CD4-positive, alpha-beta T cell treated with Interferon alpha-2 for 1 hour (primary cell): ENCODE measurements at regions not wholly inside any gene's neighbourhood (a gene's known extent, or its start where the extent isn't known, plus 50 kb on each side); places are given as distances from the start of the nearest gene placed in this dataset.
"Not testable (repeated sequence)": the region's sequence is repeated elsewhere in the genome, so short reads cannot be mapped to it uniquely, and the experiment has no call there.

ENCODE experiments used
- DNase-seq, 2 donors: peaks; one replicate each; pipeline ENCODE4 v3.0.0-alpha.2; 2020 to 2022

DNA sequence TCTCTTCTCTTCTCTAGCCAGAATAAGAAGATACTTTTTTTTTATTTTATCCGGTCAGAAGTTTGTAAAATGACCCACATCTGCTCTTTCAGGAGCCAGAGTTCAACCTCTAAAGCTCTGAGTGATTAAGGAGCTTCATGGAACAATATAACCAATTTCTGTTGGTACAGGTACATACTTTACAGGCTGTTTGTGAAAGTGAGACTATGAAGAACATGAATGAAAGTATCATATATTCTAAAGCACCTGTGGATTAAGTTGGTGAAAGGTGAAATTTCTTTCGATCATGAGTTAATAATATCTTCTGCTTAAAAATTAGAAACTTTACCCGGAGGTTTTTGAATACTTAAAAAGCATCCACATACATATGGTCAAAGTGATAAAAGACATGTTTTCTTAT, 65.2 kb downstream of the DMRT2 start:
- DNase-seq: no peak

DNA sequence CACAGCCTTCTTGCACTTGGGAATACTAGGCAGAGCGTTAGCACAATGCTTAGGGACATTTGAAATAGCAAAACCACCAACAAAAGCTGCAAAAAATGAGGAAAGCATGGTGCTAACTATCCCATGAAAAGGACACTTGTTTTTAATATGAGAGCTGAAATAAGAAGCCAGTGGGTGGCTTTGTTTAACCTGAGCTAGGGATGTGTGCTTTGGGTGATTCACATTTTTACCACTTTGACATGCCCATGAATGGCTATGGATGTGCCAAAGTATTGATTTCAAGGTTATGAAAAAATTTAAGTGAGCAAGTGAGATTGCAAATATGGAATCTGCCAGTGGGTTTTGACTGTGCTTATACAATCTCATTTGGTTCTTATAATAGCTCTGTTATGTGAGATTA, 67.3 kb downstream of the DMRT2 start:
- DNase-seq: no peak

DNA sequence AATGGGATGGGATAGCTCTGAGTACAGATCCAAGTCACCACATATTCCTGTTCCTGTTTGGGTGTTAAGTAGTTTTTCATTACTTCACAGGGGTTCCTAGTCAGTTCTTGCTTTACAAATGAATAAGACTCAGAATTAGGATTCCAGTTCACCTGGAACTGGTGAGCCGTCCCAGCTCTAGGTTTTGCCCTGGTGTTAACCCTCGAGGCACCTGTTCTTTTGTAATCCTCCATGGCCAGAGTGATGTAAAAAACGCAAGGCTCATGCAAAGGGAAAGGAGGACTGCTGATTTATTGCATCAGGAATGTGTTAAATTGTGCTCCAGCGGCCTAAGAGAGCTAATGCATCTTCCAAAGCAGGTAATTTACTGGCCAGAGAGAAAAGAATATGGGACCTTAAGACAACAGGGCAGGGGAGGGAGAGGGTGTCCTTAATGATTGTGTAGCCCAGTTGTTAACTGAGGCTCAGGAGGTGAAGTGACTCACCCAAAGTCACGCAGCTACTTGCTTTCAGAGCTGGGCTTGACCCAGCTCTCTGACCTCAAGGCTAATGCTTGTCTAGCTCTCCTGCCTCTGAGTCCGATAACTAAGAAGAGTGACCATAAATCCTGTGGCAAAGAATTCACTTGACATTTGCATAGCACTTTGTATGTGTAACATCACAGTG, 70.5 kb downstream of the DMRT2 start:
- DNase-seq: no peak

DNA sequence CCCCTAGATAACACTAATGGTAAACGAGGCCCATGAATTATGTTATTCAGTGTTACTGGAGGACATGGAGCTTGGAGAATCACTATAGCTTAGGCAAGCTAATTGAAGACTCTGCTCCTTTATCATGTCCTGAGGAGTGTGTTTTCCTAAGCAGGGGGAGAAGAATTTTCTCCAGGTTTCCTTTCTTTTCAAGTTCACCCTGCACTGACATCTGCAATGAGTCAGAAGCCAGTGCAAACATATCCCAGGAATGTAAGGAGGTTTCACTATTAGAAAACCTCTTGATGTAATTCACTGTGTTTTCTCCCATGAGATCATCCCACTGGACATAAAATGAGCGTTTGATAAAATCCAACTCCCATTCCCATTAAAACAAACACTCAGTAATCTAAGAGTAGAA, 75.6 kb downstream of the DMRT2 start:
- no peak for DNase-seq

DNA sequence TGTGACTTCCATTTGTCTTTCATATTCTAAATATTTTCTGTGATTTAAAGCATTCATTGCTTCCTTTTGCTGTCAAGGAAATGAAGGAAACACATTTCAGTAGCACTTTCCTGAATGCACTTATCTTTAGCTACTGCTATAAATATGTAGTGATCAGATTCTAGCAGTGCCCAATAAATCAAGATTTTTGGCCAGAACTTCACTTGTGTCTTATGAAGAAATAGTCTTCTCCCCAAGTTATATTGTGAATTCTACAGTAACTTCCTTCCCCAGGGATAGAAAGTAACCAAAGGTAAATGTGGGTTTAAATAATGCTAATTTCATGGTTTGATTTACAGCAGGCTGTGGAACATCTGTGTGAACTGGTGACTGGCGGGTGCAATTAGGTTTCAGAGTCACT, 77.9 kb downstream of the DMRT2 start:
- DNase-seq: no peak

DNA sequence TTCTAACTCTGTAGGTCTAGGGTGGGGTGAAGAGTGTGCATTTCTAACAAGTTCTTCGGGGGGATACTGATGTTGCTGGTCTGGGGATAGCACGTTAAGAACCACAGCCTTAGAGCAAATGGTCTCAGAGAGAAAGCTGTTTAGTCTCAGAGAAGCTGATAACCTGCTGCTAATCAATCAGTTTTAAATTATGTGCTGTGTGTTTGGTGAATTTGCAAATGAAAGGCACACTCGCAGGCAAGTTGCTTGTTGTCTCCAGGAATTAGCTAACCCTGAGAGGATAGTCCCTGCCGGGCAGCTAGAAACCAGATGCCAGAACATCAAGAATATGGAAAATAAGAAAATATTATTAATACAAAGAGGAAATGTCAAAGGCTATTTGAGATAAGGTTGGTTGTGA, 79.2 kb downstream of the DMRT2 start:
- DNase-seq: no peak

DNA sequence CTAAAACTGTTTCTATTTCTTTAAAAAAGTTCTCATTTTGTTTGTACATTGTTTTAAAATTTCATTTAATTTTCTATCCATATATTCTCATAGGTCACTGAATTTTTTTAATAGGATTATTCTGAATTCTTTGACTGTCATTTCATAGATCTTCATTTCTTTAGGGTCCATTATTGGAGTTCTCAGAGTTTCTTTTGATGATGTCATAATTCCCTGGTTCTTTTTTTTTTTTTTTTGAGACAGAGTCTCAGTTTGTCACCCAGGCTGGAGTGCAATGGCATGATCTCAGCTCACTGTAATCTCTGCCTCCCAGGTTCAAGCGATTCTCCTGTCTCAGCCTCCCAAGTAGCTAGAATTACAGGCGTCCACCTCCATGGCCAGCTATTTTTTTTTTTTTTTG, 89.9 kb downstream of the DMRT2 start:
- DNase-seq: no peak

DNA sequence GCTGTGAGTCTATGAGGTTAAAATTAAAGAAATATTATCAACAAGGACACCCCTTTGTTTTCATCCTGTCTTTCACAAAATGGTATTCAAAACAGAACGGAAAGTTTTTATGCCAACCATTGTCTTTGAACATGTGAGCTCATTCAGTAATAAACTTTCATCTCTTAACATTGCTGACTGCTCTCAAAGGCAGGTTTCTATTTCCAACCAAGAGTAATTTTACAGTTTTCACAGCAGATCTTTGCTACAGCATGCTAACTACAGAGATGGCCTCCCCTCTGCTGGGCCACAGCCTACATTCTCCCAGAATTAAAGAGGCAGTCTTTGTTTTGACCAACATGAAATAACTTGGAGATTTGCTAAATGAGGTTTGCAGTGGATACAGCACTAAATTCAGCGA, 101.5 kb downstream of the DMRT2 start:
- DNase-seq: no peak

DNA sequence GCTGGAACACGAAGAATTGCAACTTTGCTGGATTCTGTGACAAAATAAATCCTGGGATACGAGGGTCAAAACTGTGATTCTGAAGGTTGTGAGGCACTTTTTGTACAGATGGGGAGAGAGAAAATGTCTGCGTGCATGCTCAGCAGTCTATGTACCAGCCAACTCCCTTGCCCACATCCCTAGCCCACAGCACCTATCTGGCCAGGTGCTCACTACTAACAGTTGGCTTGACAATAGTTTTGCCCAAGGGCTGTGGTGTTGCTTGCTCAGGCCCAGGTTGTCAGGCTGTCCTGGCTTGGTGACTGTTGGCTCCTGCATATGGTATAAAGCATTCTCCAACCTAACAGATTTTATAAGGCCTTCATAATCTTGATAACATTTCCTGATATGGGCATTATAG, 102.0 kb downstream of the DMRT2 start:
- no peak for DNase-seq

DNA sequence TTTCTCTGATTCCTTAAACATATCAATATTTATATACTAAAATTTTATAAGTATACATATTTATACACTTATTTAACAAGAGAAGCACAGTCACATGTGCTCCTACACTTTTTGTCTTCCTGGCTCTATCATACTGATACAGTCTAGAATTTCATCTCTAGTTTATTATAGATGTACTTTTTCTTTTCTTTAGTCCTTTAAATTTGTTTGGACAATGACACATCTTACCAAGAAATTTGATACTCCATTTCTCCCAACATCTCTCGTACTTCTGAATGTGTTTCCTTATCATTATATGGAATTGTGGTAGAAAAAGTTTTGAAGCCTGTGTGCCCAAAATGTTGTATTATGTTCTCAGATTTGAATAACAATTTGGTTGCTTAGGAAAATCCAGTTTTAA, 104.6 kb downstream of the DMRT2 start:
- no peak for DNase-seq

DNA sequence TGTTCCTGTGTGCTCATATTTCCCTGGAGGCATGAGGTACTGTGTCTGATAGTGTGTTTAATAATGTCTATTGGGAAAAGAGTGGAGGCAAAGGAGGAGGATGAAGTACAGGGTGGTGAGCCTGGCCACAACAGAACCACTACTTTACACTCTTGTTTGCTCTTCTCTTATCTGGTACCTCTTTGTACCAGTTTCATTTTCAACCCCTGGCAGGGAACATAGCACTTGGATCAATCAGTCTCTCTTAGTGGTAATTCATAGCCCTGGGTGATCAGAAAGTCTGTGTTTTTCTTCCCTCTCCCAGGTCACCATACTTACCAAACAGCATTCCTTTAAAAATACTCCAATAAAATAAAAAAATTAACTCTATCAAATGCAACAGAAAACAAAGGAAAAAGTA, 105.4 kb downstream of the DMRT2 start:
- no peak for DNase-seq

DNA sequence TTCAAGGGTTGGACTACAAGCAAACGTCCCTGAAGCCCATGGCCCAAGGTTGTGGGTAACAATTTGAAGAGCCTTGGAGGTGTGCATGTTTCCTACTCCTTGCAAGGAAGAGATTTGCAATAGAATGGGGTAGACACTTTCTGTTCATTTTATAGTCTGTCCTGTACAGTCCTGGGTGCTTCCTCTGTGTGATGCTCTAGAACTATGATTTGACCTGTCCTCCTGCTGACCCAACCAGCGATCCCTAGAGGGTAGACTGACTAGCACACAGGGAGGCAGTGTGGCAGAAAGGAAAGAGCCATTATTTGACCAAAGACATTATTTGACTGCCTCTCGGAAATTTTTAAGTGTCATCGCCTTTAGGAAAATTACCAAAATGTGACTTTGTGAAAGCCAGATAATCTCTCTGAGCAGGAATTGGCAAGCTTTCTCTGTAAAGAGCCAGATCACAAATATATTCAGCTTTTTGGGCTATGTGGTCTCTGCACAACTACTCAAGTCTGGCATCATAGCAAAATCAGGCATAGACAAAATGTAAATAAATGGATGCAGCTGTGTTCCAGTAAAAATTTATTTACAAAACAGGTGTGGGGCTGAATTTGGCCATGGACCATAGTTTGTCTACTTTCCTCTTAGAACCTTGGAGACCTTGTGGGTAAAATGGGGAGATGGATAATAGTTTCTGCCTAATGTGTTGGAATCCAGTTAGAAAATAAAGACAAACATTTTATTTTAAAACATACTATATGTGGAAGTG, 106.8 kb downstream of the DMRT2 start:
- no peak for DNase-seq

DNA sequence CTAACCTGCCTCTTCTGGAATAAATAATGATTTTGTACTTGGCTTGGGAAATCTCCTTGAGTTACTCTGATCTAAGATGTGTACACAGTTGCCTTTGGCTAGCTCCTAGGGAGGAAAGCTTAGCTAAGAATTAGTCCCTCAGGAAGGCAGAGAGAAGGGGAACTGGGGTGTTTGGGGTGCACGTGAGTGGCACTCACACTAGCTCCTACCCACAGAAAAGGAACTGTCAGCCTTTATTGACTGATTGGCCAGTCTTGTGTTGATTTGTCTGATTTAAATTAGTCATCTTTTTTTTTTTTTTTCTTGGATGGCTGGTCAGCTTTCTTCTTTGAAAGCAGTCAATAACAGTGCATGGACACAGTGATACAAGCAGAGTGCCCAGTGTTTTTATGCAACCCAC, 107.7 kb downstream of the DMRT2 start:
- no peak for DNase-seq

DNA sequence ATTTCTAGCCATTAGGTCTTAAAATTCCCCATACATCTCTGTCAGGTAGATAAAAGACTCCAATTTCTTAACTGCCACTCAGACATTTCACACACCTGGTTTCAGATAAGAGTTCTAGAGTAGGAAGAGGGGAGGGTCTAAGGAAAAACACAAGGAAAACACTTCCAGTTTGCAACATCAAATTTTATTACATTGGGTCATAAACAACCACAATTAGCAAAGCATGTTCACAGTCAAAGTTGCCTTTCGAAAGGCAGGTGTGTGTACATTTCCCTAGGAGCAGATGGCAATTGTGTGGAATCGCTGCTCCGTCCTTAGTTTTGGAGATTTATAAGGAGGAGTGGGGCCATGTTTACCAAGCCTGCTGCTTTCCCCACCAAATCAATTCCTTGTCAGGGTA, 120.8 kb downstream of the DMRT2 start:
- no peak for DNase-seq

DNA sequence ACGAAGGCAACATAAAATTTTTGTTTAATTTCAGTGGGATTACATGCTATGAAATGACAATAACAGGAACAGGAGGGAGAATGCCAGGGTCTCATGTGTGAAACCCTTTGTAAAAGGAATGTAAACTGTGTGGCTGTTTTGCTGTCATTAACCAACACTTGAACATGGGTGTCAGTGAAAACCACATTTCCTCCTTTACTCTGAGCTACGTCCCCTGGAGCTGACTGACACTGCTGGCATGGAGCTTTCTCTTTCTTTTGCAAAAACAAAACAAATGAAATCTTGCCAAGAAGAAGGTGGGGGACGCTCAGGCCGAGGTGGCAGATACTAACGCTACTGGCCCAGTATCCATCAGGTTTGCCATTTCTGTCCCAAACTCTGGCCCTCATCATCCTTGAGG, 121.4 kb downstream of the DMRT2 start:
- DNase-seq: no peak

DNA sequence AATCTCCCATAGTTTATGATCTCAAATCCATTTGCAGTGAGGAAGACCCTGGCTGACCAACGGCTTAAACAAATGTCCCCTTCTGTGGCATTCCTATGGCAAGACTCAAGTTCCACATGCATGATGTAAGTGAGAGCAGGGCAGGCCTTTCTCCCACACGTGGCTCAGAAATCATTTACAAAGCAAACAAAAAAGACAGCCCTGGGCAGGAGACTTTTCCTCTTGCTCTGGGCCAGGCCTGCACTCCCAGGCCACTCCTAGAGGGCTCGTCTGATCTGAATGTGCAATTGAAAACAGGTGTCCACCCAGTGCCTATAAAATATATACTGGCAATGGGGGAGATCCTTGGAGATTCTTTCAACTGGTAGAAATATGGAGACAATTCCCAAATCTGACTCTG, 123.1 kb downstream of the DMRT2 start:
- no peak for DNase-seq

DNA sequence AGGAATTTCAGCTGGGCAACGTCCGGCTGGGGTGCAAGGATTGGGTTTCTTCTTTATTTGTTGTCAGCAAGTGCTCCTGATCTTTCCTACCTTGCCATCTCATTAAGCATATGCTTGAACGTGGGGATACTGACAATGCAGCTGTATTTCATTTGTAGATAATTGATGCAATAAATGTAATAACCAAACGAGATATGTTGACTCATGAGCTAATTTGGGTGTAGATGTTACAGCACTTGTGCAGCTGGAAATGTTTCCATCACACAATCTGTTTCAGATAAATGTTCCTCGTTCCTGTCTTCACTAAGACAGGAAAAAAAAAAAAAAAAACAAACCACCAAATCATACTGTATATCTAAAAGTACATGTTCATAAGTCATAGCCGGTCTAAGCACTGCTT, 123.8 kb downstream of the DMRT2 start:
- DNase-seq: no peak

DNA sequence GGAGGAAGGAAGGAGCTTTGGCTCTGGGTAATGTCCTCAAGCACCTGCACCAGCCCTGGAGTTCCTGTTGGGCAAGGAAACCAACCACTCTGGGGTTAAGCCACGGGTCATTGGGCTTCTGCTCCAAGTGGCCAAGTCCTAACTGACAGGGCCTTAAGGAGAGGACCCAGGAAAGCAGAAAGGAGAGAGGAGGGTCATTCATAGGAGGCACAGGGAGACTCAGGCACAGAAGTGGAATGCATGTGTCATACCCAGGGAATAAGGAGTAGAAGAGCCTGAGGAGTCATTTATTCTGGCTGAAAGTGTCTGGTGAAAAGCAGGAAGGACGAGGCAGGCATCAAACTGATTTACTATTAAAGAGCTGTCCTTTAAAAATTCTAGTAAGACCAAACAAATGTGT, 129.2 kb downstream of the DMRT2 start:
- no peak for DNase-seq

DNA sequence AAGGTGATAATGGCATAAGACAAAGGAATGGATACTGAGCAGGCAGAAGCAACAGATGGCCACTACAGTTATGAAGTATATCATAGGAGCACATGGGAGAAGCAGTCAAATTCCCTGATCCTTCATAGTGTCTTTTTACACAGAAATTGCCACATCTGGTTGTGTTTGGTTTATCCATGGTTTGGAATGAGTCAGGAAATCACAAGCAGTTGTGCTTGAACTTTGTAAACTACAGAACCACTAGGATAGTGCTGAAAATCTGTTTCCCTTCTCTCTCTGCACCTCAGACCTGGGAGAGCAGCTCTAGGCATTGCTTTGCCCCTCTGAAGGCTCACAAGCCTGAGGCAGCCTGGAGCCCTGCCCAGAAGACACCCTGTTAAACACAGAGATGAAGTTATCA, 134.0 kb downstream of the DMRT2 start:
- DNase-seq: no peak

DNA sequence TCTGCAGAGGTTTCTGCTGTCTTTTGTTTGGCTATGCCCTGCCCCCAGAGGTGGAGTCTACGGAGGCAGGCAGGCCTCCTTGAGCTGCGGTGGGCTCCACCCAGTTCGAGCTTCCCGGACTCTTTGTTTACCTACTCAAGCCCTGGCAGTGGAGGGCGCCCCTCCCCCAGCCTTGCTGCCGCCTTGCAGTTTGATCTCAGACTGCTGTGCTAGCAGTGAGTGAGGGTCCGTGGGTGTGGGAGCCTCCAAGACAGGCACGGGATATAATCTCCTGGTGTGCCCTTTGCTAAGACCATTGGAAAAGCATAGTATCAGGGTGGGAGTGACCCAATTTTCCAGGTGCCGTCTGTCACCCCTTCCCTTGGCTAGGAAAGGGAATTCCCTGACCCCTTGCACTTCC, 137.0 kb downstream of the DMRT2 start:
- DNase-seq: not testable (repeated sequence)

DNA sequence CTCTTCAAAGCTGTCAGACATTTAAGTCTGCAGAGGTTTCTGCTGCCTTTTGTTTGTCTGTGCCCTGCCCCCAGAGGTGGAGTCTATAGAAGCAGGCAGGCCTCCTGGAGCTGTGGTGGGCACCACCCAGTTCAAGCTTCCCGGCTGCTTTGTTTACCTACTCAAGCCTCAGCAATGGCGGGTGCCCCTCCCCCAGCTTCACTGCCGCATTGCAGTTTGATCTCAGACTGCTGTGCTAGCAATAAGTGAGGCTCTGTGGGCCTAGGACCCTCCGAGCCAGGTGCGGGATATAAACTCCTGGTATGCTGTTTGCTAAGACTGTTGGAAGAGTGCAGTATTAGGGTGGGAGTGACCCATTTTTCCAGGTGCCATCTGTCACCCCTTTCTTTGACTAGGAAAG, 145.5 kb downstream of the DMRT2 start:
- DNase-seq: not testable (repeated sequence)

DNA sequence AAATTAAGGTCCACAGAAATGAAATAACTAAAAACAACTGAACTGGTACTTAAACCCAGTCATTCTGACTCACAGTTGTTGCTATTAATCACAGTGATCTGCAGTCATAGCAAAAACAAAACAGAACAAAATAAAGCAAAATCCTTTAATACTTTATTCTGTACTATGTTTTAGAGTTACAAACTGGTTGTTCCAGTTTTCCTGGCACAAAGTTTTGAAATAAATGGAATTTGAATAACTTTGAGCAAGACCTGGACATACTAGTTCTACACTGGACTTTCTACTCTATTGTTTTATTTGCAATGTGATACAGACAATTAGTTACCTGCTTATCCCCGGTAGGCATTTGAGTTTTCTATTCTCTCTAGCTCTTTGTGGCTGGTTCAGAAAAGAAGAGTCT, 147.9 kb downstream of the DMRT2 start:
- DNase-seq: no peak

DNA sequence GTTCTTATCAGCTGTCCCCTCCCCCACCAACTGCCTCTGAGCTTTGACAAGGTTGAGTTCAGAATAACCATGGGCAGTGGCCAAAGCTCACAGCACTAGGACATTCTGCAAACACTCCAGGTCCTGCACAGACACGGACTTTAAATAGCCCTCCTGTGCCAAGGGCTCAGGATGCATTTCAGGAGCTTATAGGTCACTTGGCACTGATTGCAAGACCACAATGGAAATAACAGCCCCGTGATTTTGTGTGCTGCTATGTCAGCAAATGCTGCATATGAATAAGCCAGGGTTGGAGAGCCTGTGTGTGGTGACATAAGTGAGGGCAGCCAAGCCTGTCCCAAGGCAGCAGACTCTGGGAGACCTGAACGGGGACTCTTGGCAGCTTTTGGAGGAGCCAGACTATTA, 150.7 kb downstream of the DMRT2 start:
- DNase-seq: no peak

DNA sequence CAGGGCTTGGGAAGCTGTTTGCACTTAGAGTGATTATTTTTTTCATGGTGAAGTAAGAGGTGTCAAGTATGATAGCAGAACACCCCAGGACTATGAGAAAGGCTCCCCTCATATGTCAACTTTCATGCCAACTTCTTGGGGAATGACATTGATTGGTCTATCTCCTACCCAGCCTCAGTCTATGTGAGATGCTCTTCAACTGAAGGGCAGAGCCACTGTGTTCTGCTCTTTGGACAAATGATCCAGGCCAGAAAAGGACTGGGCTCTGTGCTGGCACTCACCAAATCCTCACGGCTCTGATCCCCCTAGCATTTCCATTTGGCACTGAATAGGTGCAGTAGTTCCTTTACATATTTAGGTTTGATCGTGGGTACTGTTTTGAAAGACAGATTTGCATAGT, 151.1 kb downstream of the DMRT2 start:
- DNase-seq: no peak

DNA sequence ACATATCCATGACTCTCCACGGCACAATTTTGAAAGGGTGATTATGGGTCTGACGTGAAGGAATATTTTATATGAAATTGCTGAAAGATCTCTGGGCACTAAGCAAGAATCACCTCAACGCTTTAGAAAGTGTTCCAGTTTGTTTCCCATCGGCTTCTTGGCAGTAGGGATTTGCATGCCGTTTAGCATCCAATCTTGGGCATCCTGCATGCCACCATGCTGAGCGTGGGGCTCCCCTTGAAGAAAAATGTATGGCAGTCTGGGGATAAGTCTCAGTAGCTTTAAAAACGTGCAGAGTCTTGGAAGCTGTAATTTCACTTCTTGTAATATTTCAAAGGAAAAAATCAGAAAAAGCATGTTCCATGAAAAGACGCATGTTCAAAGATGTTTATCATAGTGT, 151.7 kb downstream of the DMRT2 start:
- DNase-seq: no peak
